Natural killer cell (primary cell): ENCODE measurements at regions not wholly inside any gene's neighbourhood (a gene's known extent, or its start where the extent isn't known, plus 50 kb on each side); places are given as distances from the start of the nearest gene placed in this dataset.

Experiments
- ATAC-seq, 3 donors: fragments of 150-1000 bp in 2 of 3; fragments of 200-7000 bp in 1 of 3; cut with Tn5 transposase; 1 replicate in 1 of 3; 2 replicates in 2 of 3; pipeline ENCODE4 v1.10.0; 2021; ENCODE audit warnings: mild to moderate bottlenecking in 2 of 3, moderate library complexity in 2 of 3
- DNase-seq, 2 donors: peaks; one replicate each; pipeline versions ENCODE4 v3.0.0 to v3.0.0-alpha.2; 2013 to 2021; ENCODE audit warnings: mixed read lengths in 1 of 2
- H3K27ac ChIP-seq: one replicate; pipeline ENCODE4 v1.5.1; 2013; ENCODE audit warnings: mild to moderate bottlenecking, low read length
- H3K27me3 ChIP-seq: one replicate; pipeline ENCODE4 v1.6.1; 2013; ENCODE audit warnings: low read length; ENCODE audit not compliant: control insufficient read depth, insufficient read depth
- H3K36me3 ChIP-seq: one replicate; pipeline ENCODE4 v1.6.1; 2013; ENCODE audit warnings: low read length; ENCODE audit not compliant: control insufficient read depth, insufficient read depth
- H3K4me1 ChIP-seq: one replicate; pipeline ENCODE4 v1.6.1; 2013; ENCODE audit warnings: low read length; ENCODE audit not compliant: control insufficient read depth, insufficient read depth
- H3K4me3 ChIP-seq: one replicate; pipeline ENCODE4 v1.5.1; 2013; ENCODE audit warnings: low read length
- H3K9me3 ChIP-seq: one replicate; pipeline ENCODE4 v1.6.1; 2013; ENCODE audit warnings: low read length; ENCODE audit not compliant: control insufficient read depth, insufficient read depth
- H3K27ac Mint-ChIP-seq, 2 donors: one replicate each; pipeline ENCODE4 v1.8.0; 2022; ENCODE audit warnings: mild to moderate bottlenecking in 2 of 2, mixed read lengths in 2 of 2, moderate library complexity in 1 of 2
- H3K27me3 Mint-ChIP-seq, 2 donors: one replicate each; pipeline ENCODE4 v1.8.0; 2022; ENCODE audit warnings: low read depth in 2 of 2, mixed read lengths in 2 of 2
- H3K36me3 Mint-ChIP-seq: one replicate; pipeline ENCODE4 v1.8.0; 2022; ENCODE audit warnings: mixed read lengths
- H3K4me1 Mint-ChIP-seq, 2 donors: one replicate each; pipeline ENCODE4 v1.8.0; 2022; ENCODE audit warnings: mixed read lengths in 2 of 2
- H3K4me3 Mint-ChIP-seq: one replicate; pipeline ENCODE4 v1.8.0; 2022; ENCODE audit warnings: mild to moderate bottlenecking, moderate library complexity, mixed read lengths
- H3K9me3 Mint-ChIP-seq, 2 donors: one replicate each; pipeline ENCODE4 v1.8.0; 2022; ENCODE audit warnings: mixed read lengths in 2 of 2
- CTCF ChIP-seq: fragments of 200-600 bp; IDR thresholded peaks from one replicate; pipeline ENCODE4 v1.8.0; 2022; ENCODE audit warnings: antibody characterized with exemption
- WGBS: methylation state at CpG from one replicate; pipeline ENCODE4 v1.1.7; 2013; ENCODE audit warnings: missing lambda C conversion rate; ENCODE audit not compliant: insufficient coverage; 5-methylcytosine and 5-hydroxymethylcytosine counted together
- intact Hi-C: fragments of 100-400 bp; cut with micrococcal nuclease; formaldehyde crosslinking; loops from one replicate; pipeline ENCODE4 v1.14.2; 2022

- Histone ChIP-seq H3K4me1 (no peaks in the 10 kb centered on the region), H3K27ac (no peak overlapping the region), H3K9me3 (no peaks in the 10 kb centered on the region), H3K36me3 (no peaks in the 10 kb centered on the region), H3K27me3 (no peaks in the 10 kb centered on the region), H3K4me3 (no peak overlapping the region)
- H3K36me3 Mint-ChIP-seq: no peaks in the 10 kb centered on the region
- H3K27me3 Mint-ChIP-seq: peaks cover 16 to 39% of the 10 kb centered on the region in 2 donors
- ATAC-seq: no peak
- no peak for TF ChIP-seq CTCF
- peaks cover 0 to 9% of the 10 kb centered on the region in 2 donors for H3K4me1 Mint-ChIP-seq
- no peak overlapping the region for H3K4me3 Mint-ChIP-seq
- H3K9me3 Mint-ChIP-seq: no peaks in the 10 kb centered on the region
- DNase-seq: no peak
- H3K27ac Mint-ChIP-seq: no peak overlapping the region
- WGBS: 93% methylated on average over 3 of the region's 3 CpGs
- intact Hi-C loops: no loop called here
Observed at GRCh38 chr12:4052691-4053090, 179.5 kb upstream of the PARP11 start.

GRCh38 chr12:4051596-4051995 lies 178.4 kb upstream of the PARP11 start:
- WGBS: 78% methylated on average over 1 of the region's 1 CpG
- H3K9me3 Mint-ChIP-seq: no peaks in the 10 kb centered on the region

GRCh38 chr12:4050340-4050739 lies 177.1 kb upstream of the PARP11 start:
- Mint-ChIP-seq H3K36me3 (no peaks in the 10 kb centered on the region), H3K27ac (no peak overlapping the region), H3K4me3 (no peak overlapping the region), H3K4me1 (peaks cover 0 to 9% of the 10 kb centered on the region in 2 donors), H3K27me3 (peaks cover 21 to 49% of the 10 kb centered on the region in 2 donors), H3K9me3 (no peaks in the 10 kb centered on the region)
- Histone ChIP-seq H3K27me3 (no peaks in the 10 kb centered on the region), H3K4me3 (no peak overlapping the region), H3K4me1 (no peaks in the 10 kb centered on the region), H3K9me3 (no peaks in the 10 kb centered on the region), H3K27ac (no peak overlapping the region), H3K36me3 (no peaks in the 10 kb centered on the region)
- 96% methylated on average over 3 of the region's 3 CpGs for WGBS
- no peak for ATAC-seq
- DNase-seq: no peak
- TF ChIP-seq CTCF: no peak
- intact Hi-C loops: no loop called here

More at GRCh38 chr12:4051596-4051995, 178.4 kb upstream of the PARP11 start:
- TF ChIP-seq CTCF: no peak
- intact Hi-C loops: no loop called here
- peak; percentile 44 to 79 (median 46) for ATAC-seq
- peaks cover 0 to 9% of the 10 kb centered on the region in 2 donors for H3K4me1 Mint-ChIP-seq
- H3K27me3 Mint-ChIP-seq: peaks cover 17 to 49% of the 10 kb centered on the region in 2 donors
- no peaks in the 10 kb centered on the region for H3K36me3 Mint-ChIP-seq
- Histone ChIP-seq H3K4me1 (no peaks in the 10 kb centered on the region), H3K4me3 (no peak overlapping the region), H3K27me3 (no peaks in the 10 kb centered on the region), H3K27ac (no peak overlapping the region), H3K9me3 (no peaks in the 10 kb centered on the region), H3K36me3 (no peaks in the 10 kb centered on the region)
- no peak overlapping the region for H3K27ac Mint-ChIP-seq
- no peak for DNase-seq
- no peak overlapping the region for H3K4me3 Mint-ChIP-seq

GRCh38 chr12:4049298-4050080 lies 176.3 kb upstream of the PARP11 start:
- H3K9me3 Mint-ChIP-seq: no peaks in the 10 kb centered on the region
- H3K27me3 Mint-ChIP-seq: peaks cover 22 to 51% of the 10 kb centered on the region in 2 donors
- no peak overlapping the region for H3K27ac ChIP-seq
- H3K4me3 Mint-ChIP-seq: no peak overlapping the region
- 93% methylated on average over 9 of the region's 9 CpGs for WGBS
- intact Hi-C loops: no loop called here
- H3K36me3 Mint-ChIP-seq: no peaks in the 10 kb centered on the region
- no peak for DNase-seq
- no peaks in the 10 kb centered on the region for H3K9me3 ChIP-seq
- no peak for ATAC-seq
- H3K36me3 ChIP-seq: no peaks in the 10 kb centered on the region
- H3K4me1 ChIP-seq: no peaks in the 10 kb centered on the region
- no peak for TF ChIP-seq CTCF
- no peaks in the 10 kb centered on the region for H3K27me3 ChIP-seq
- peaks cover 0 to 9% of the 10 kb centered on the region in 2 donors for H3K4me1 Mint-ChIP-seq
- H3K27ac Mint-ChIP-seq: no peak overlapping the region
- no peak overlapping the region for H3K4me3 ChIP-seq
